ENCODE measurements at regions not wholly inside any gene's neighbourhood (a gene's known extent, or its start where the extent isn't known, plus 50 kb on each side); places are given as distances from the start of the nearest gene placed in this dataset.

DNA sequence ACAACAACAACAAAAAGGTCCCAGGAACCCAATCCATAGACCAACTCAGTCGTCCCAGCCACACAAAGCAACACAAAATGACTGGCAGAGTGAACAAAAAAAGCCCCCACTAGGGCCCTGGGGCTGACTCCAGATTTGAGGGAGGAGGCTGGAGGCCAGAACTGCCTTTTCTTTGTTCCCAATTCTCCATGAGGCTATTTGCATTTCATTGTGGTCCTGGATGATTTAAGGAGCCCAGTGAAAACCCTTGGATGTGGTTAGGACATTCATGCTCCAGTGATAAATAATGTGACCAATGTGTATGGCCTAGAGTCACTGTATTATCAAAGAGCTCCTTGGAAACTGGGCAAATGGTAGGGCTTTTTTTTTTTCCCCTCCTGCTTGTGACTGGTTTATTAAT, 192.9 kb downstream of the NUAK1 start:
- no peak for DNase-seq (ENCODE audit: low spot score)
- no peak overlapping the region for H3K27ac ChIP-seq
- no peak overlapping the region for H3K4me3 ChIP-seq
- intact Hi-C loops (cut with DNase I) = no loop called here
- TF ChIP-seq POLR2A (IDR thresholded peaks at IDR 0.05) (no peak), POLR2AphosphoS5 (IDR thresholded peaks at IDR 0.05) (no peak)
- TF ChIP-seq, protein P1, sequence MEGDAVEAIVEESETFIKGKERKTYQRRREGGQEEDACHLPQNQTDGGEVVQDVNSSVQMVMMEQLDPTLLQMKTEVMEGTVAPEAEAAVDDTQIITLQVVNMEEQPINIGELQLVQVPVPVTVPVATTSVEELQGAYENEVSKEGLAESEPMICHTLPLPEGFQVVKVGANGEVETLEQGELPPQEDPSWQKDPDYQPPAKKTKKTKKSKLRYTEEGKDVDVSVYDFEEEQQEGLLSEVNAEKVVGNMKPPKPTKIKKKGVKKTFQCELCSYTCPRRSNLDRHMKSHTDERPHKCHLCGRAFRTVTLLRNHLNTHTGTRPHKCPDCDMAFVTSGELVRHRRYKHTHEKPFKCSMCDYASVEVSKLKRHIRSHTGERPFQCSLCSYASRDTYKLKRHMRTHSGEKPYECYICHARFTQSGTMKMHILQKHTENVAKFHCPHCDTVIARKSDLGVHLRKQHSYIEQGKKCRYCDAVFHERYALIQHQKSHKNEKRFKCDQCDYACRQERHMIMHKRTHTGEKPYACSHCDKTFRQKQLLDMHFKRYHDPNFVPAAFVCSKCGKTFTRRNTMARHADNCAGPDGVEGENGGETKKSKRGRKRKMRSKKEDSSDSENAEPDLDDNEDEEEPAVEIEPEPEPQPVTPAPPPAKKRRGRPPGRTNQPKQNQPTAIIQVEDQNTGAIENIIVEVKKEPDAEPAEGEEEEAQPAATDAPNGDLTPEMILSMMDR (IDR thresholded peaks at IDR 0.05) = no peak
- H3K27me3 ChIP-seq (replicated peaks; ENCODE audit: insufficient read depth) = no peaks in the 10 kb centered on the region
- no peaks in the 10 kb centered on the region for H3K36me3 ChIP-seq
- H3K9me3 ChIP-seq = no peaks in the 10 kb centered on the region
- 65% methylated on average over 1 of the region's 1 CpG for WGBS
- no peaks in the 10 kb centered on the region for H3K4me1 ChIP-seq (replicated peaks)

DNA sequence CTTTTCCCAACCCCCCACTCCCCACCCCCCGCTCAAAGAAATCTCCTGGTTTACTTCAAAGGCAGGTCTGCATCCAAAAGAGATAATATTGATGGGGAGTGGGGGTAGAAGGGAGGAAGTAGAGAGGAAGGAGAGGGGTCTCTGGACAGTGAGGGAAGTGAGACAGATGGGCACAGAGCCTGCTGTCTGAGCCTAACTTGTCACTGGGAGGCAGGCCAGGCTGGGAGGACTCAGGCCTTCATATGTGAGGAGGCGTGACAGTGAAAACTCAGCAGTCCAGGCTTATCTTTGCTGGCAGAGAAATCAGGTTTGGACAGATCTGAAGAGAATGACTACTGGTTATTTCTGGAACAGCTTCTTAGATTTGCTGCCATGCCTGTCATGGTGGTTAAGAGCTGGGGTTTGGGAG, 192.3 kb downstream of the NUAK1 start:
- Histone ChIP-seq H3K4me3 (no peak overlapping the region), H3K4me1 (replicated peaks) (no peaks in the 10 kb centered on the region), H3K27ac (no peak overlapping the region), H3K27me3 (replicated peaks; ENCODE audit: insufficient read depth) (no peaks in the 10 kb centered on the region), H3K9me3 (no peaks in the 10 kb centered on the region), H3K36me3 (no peaks in the 10 kb centered on the region)
- DNase-seq (ENCODE audit: low spot score) = no peak
- 87% methylated on average over 2 of the region's 2 CpGs for WGBS
- TF ChIP-seq, protein P1 (IDR thresholded peaks at IDR 0.05) = no peak
- TF ChIP-seq POLR2A (IDR thresholded peaks at IDR 0.05) (no peak), POLR2AphosphoS5 (IDR thresholded peaks at IDR 0.05) (no peak)
- intact Hi-C loops (cut with DNase I) = no loop called here

DNA sequence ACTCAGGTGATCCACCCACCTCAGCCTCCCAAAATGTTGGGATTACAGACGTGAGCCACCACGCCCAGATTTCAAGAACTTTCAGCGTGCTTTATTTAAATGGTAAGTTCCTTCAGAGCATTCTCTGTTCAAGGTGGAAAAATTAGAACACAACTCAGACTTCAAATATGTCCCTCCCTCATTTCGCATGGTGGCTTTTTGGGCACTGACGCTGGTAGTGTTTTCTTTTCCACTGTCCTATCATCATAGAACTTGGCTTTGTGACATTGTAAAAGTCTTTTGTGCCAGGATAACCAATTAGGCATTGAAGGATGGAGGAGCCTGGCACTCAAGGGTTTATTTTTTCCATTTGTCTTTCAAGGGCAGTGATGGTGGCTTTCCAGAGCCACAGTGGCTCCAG, 190.8 kb downstream of the NUAK1 start:
- TF ChIP-seq, protein P1 (IDR thresholded peaks at IDR 0.05) = no peak
- no peak for TF ChIP-seq POLR2A (IDR thresholded peaks at IDR 0.05)
- no peak for TF ChIP-seq POLR2AphosphoS5 (IDR thresholded peaks at IDR 0.05)
- Histone ChIP-seq H3K27me3 (replicated peaks; ENCODE audit: insufficient read depth) (no peaks in the 10 kb centered on the region), H3K9me3 (no peaks in the 10 kb centered on the region), H3K4me3 (no peak overlapping the region), H3K36me3 (no peaks in the 10 kb centered on the region), H3K4me1 (replicated peaks) (no peaks in the 10 kb centered on the region), H3K27ac (no peak overlapping the region)
- intact Hi-C loops (cut with DNase I) = no loop called here
- 88% methylated on average over 5 of the region's 5 CpGs for WGBS
- DNase-seq (ENCODE audit: low spot score) = no peak

DNA sequence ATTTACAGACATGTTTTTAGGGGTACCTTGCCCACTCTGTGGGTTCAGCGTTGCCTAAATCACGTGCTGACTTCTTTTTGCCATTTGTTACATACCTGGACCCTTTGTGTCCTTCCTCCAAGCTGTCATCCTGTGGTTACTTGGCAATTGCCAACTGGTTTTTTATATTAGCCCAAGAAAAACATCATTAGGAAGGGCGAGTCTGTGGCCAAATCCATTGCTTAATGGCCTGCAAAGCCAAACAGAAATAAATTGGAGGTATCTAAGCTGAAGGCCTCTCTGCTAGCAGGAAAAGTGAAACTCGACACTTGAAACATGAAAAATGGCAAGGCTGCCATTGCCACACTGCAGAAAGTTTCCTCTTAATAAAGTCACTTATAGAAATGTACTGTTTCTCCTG, 190.4 kb downstream of the NUAK1 start:
- intact Hi-C loops (cut with DNase I) = no loop called here
- 56% methylated on average over 4 of the region's 4 CpGs for WGBS
- TF ChIP-seq POLR2AphosphoS5 (IDR thresholded peaks at IDR 0.05) (peak; percentile 16), POLR2A (IDR thresholded peaks at IDR 0.05) (no peak)
- TF ChIP-seq, protein P1 (IDR thresholded peaks at IDR 0.05) = no peak
- DNase-seq (ENCODE audit: low spot score) = no peak
- H3K36me3 ChIP-seq = no peaks in the 10 kb centered on the region
- H3K9me3 ChIP-seq = no peaks in the 10 kb centered on the region
- H3K27ac ChIP-seq = no peak overlapping the region
- H3K4me1 ChIP-seq (replicated peaks) = no peaks in the 10 kb centered on the region
- no peak overlapping the region for H3K4me3 ChIP-seq
- H3K27me3 ChIP-seq (replicated peaks; ENCODE audit: insufficient read depth) = no peaks in the 10 kb centered on the region

DNA sequence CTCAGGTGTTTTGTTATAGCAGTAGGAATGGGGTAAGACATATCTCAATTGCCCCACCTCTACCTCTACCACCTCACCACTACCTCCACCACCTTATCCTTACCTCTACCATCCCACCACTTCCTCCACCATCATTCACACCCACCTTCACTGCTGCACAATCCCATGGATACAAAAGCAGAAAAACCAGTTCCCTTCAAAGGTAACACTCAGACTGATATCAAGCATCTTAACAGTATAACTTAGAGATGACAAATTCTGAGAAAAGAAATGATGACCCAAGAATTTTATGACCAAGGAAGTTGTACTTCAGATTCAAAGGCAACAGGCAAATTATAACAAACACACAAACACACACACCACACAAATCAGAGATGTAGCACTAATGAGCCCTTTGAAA, 189.4 kb downstream of the NUAK1 start:
- no peaks in the 10 kb centered on the region for H3K27me3 ChIP-seq (replicated peaks; ENCODE audit: insufficient read depth)
- H3K4me3 ChIP-seq = no peak overlapping the region
- no peaks in the 10 kb centered on the region for H3K36me3 ChIP-seq
- H3K27ac ChIP-seq = no peak overlapping the region
- DNase-seq (ENCODE audit: low spot score) = no peak
- no peak for TF ChIP-seq POLR2A (IDR thresholded peaks at IDR 0.05)
- TF ChIP-seq, protein P1 (IDR thresholded peaks at IDR 0.05) = no peak
- TF ChIP-seq POLR2AphosphoS5 (IDR thresholded peaks at IDR 0.05) = no peak
- H3K9me3 ChIP-seq = no peaks in the 10 kb centered on the region
- no peaks in the 10 kb centered on the region for H3K4me1 ChIP-seq (replicated peaks)
- intact Hi-C loops (cut with DNase I) = no loop called here
